Fibroblast of upper back skin (primary cell): ENCODE measurements at regions not wholly inside any gene's neighbourhood (a gene's known extent, or its start where the extent isn't known, plus 50 kb on each side); places are given as distances from the start of the nearest gene placed in this dataset.

Experiments used
- DNase-seq: peaks from one replicate; pipeline ENCODE4 v3.0.0-alpha.2; 2013

DNA sequence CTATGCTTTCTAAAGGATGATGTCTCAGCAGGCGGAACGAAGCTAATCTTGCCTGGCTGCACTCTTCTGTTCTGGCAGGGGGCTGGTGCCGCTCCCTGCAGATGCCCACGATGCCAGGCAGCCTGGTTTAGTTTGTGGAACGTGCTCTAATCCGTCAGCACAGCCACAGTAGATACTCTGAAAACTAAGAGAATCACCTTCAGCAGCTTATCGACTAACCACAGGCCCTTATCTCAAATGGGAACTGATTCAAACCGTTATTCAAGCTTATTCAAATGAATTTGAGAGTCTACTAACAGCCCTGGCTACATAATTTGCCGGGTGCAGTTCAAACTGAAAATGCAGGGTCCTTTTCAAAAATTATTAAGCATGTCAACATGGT, 246.6 kb upstream of the ANKRD55 start:
- DNase-seq: no peak

- DNase-seq: no peak
Observed at GRCh38 chr5:56479126-56479525, 246.0 kb upstream of the ANKRD55 start.

- DNase-seq: no peak
Observed at GRCh38 chr5:56478062-56478461, 244.9 kb upstream of the ANKRD55 start.

GRCh38 chr5:56476487-56476856, 243.3 kb upstream of the ANKRD55 start:
- DNase-seq: no peak

GRCh38 chr5:56475689-56476486, 242.8 kb upstream of the ANKRD55 start:
- DNase-seq: no peak

DNA sequence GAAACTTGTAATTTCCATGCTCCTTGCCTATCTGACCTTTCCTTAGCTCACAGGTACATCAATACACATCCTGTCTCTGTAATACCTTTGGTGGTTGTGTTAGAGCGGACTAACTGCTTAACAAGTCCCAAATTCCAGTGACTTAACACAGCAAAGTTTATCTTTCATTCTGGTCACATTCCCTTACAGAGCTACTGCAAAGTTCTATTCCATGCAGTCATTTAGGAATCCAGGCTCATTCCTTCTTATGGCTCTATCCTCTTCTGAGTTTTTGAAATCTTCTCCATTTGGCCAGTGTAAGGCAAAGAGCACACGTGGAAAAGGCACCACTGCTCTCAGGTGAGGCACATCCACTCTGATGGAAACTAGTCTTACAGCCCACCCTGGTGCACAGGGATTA, 238.6 kb upstream of the ANKRD55 start:
- no peak for DNase-seq

GRCh38 chr5:56470007-56470406, 236.9 kb upstream of the ANKRD55 start:
- DNase-seq: no peak

GRCh38 chr5:56468277-56468676, 235.1 kb upstream of the ANKRD55 start:
- no peak for DNase-seq

GRCh38 chr5:56467176-56467717, 234.1 kb upstream of the ANKRD55 start:
- DNase-seq: no peak

DNA sequence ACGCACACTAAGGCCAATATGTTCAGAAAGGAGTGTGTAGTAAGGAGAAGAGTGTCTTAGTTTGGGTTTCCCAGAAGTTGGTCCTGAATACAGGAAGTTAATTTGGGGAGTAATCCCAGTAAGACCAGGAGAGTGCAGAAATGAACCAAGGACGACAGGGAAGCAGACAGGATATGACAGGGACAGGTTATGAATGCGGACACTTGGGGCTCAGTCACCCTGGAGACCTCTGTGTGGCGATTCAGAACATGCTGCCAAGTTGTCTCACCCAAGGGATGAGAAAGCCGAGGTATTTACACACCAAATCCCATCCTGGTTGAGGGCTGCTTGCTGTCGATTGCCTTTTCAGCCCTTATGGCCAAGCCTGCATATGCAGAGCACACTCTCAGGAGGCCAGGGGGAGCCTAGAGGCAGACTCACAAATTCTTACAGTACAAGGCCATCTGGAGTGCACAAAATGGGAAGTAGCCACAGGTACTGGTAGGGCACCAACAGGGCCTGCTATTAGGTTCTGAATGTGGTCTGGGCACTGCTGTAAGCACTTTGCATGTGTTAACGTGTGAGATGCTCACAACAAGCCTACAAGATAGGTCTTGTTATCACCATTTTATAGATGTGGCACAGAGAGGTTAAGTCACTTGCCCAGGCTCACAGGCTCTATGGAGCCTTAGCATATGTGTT, 233.1 kb upstream of the ANKRD55 start:
- no peak for DNase-seq

DNA sequence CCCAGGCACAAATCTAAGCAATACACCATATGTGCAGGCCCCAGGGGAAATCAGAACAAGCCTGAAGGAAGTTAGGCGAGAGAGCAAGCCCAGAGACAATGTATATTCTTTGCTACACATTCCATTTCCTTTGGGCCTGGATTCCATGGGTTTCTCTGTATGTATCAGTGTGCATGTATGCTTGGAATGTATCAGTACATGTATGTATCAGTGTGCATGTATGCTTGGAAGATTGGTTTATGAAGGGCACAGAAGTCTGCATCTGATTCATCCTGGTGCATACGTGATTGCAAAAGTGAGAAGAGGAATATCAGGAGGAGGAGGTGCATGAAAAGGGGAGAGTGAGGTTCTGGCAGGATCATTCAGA, 232.6 kb upstream of the ANKRD55 start:
- peak; percentile 89 for DNase-seq

DNA sequence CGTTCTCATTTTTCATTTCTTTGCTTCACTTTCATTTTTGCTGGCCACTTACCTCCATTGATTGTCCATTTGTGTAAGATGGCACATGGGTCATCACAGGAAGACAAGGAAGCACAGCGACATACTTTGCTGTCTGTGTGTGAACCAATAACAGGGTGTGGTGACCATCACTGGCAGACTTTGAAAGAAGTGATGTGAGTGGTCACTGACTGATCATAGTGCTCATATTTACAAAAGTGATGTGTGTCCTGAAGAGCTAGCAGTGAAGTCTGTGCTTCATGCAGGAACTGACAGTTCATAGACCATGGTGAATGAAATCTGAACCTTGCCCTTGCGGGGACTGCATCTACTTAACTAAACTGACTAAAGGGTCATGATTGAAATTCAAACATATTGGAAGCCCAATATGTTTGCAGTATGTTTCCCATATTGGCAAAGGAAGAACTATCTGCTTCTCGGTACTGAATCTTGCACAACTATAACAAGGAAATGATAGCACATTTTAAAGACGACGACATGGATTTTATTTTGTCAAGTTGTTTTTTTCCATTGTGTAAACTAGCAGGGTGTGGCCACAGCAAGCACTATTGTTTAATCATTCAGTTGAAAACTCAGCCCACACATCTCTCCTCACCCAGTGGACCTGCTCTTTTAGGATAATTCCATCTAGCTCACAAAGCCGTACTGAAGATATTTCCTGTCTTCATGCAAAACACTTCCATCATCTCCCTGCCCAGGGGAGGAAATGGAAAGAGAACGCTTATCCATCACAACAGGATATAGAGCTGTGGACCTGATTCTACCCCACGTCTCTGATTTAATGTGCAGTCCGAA, 232.0 kb upstream of the ANKRD55 start:
- DNase-seq: no peak

GRCh38 chr5:56463944-56464571, 230.9 kb upstream of the ANKRD55 start:
- no peak for DNase-seq

- no peak for DNase-seq
Observed at GRCh38 chr5:56461584-56461983, 228.5 kb upstream of the ANKRD55 start.

GRCh38 chr5:56460681-56461191, 227.6 kb upstream of the ANKRD55 start:
- DNase-seq: no peak

GRCh38 chr5:56460195-56460546, 227.0 kb upstream of the ANKRD55 start:
- DNase-seq: no peak

DNA sequence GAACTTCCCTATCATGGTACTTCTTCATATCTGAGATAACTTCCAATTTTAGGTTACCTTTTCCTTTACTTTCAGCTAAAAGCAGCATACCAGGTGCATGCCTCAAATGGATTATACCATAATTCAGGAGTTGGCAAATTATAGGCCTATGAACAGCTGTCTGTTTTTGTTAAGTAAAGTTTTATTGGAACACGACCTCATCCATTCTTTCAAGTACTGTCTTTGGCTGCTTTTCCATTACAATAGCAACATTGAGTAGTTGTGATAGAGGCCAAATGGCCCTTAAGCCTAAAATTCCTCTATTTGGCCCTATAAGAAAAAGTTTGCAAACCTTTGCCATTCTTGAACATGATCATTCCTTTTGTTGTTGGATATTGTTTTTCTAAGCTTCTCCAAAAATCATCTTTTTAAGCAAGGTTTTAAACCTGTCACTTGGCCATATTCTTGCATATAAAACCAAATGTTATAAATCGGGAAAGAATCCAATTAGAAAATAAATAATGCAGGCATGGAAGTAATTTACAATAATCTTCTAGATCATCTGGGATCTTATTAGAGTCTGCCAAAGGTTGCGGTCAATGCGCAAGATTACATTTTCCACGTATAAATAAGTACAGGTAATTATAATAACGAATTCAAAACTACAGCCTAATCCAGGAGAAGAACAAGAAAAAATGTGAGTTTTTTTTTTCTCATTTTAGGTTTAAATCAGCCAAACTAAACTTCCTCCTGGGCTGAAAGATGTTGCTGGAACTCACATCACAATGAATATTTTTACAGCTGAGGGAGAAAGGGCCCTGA, 226.5 kb upstream of the ANKRD55 start:
- no peak for DNase-seq

GRCh38 chr5:56457887-56458812, 225.0 kb upstream of the ANKRD55 start:
- peak; percentile 83 for DNase-seq

DNA sequence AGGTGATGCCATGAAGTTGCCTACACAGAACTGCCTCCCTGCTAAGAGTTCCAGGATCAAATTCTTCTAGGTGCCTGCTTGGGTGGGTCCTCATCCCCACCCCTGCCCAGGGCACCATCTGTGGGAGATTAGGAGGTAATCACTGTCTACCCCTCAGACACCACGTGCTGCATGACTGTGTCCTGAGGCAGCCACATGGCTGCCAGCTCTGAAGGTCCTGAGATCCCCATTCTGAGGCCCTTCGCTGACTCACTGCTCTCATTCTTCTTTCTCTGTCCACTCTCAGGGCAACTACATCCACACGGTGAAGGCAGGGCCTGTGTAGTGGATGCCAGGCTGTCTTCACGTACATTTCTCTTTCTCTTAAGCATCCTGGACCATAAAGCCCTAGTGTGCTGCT, 222.9 kb upstream of the ANKRD55 start:
- peak; percentile 35 for DNase-seq

- DNase-seq: no peak
Observed at GRCh38 chr5:56455417-56455816, 222.3 kb upstream of the ANKRD55 start.
